HG03139 (cell line): ENCODE measurements at regions not wholly inside any gene's neighbourhood (a gene's known extent, or its start where the extent isn't known, plus 50 kb on each side); places are given as distances from the start of the nearest gene placed in this dataset.
"Not testable (repeated sequence)": the region's sequence is repeated elsewhere in the genome, so short reads cannot be mapped to it uniquely, and the experiment has no call there.

Experiments used
- ATAC-seq: cut with Tn5 transposase; IDR thresholded peaks from one replicate; pipeline ENCODE4 v1.9.1; 2021; ENCODE audit not compliant: unreplicated experiment

- no peak for ATAC-seq
These were observed 551.2 kb upstream of the ANKRD30A start for GRCh38 chr10:36574207-36574606.

- no peak for ATAC-seq
These were observed 552.2 kb upstream of the ANKRD30A start for GRCh38 chr10:36573246-36573645.

DNA sequence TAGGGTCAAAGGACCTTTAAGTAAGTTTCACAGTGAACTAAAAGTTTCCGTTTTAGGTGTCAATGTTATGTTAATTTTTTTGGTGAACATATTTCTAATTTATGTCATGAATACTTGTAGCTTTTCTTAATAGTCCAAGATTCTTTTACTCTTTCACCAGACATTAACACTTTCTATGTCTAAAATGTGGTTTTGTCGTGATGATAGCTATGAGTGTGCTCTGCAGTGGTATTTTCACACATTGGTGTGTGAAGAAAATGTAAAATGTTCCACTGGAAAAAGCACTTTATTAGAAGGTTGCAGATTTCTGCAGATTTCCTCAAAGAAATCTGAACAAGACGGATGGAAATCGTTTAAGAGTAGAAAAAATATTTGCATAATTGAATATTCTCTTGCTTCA is 561.0 kb upstream of the ANKRD30A start:
- ATAC-seq = no peak

- ATAC-seq = no peak
These were observed 565.7 kb upstream of the ANKRD30A start for GRCh38 chr10:36559412-36560400.

GRCh38 chr10:36556468-36556867 is 568.9 kb upstream of the ANKRD30A start:
- no peak for ATAC-seq

GRCh38 chr10:36555036-36555435 is 570.4 kb upstream of the ANKRD30A start:
- no peak for ATAC-seq

- no peak for ATAC-seq
These were observed 577.4 kb upstream of the ANKRD30A start for GRCh38 chr10:36547965-36548364.

GRCh38 chr10:36542493-36542892 is 582.9 kb upstream of the ANKRD30A start:
- no peak for ATAC-seq

DNA sequence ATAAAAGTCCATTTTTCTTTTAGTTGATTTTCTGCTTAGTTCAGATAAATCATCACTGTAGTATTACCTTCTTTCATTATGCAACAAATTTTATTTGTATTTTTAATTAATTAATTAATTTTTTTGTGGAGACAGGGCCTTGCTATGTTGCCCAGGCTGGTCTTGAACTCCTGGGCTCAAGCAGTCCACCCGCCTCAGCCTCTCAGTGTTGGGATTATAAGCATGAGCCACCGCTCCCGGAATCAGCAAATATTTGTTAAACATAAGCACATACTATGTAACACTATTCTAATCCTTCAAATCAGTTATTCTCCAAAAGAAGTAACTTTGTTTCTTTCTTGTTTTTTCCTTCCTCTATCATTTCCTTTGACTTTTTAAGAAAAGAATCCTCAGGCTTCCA is 584.8 kb upstream of the ANKRD30A start:
- no peak for ATAC-seq

GRCh38 chr10:36538953-36539586 is 586.3 kb upstream of the ANKRD30A start:
- no peak for ATAC-seq

DNA sequence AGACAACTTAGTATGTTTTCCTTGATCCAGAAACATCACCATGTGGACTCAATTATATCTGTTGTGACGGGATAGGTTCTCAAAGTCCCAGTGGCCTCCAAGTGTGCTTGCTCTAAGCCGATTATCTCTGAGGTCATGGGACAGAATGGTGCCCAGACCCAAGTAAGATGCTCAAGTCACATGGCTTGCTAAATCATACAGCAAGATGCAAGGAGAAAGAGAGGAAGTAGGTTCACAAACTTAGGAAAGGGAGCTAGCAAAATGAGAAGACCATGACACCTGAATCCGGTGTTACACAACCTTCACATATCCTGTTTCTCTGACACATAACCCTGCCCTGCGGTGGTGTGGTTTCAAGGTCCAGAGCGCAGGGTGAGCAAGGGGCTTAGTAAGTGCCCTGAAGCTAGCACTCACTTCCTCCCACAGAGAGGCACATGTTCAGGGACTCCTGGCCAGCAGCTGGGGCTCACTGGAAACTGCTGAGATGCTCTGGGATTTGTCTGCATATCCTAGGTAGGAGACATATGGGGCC is 590.9 kb upstream of the ANKRD30A start:
- ATAC-seq = peak; percentile 100

GRCh38 chr10:36533861-36534260 is 591.5 kb upstream of the ANKRD30A start:
- ATAC-seq = no peak

DNA sequence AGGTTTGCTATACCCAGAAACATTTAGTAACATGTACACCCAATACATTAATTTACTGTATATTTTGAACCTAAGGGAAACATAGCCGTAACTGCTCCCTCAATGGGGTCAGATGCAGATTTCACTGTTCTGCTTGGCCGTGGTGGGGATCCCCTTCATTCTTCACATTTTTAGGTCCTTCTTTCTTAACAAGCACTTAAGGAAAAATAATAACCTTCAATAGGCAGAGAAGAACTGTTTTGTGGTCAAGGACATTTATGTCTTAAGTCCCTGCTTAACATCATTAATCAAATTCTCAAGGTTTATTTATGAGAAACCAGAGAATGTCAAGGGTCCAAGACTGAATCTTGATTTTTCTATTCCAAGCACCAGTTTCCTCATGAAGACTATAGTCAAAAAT is 592.1 kb upstream of the ANKRD30A start:
- no peak for ATAC-seq

- no peak for ATAC-seq
These were observed 593.8 kb upstream of the ANKRD30A start for GRCh38 chr10:36531621-36532020.

DNA sequence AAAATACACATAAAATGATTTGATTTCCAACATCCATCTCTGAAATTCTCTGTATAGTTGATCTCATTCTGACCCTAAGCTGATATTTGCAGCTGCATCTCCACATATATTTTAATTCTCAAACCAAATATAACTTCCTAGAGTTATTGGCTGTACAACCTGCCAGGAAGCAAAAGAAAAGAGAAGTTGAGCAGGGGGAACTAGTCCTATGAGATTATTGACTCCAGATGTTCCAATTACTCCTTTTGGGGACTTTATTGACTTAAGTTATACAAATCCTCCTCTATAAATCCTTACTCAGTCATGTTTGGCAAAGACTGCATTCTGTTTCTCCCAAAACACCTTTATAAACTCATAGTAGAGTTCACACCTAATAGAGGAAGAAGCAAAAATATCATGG is 599.4 kb upstream of the ANKRD30A start:
- no peak for ATAC-seq

- ATAC-seq = not testable (repeated sequence)
These were observed 601.3 kb upstream of the ANKRD30A start for GRCh38 chr10:36524126-36524525.

GRCh38 chr10:36519909-36520308 is 605.5 kb upstream of the ANKRD30A start:
- ATAC-seq = no peak

DNA sequence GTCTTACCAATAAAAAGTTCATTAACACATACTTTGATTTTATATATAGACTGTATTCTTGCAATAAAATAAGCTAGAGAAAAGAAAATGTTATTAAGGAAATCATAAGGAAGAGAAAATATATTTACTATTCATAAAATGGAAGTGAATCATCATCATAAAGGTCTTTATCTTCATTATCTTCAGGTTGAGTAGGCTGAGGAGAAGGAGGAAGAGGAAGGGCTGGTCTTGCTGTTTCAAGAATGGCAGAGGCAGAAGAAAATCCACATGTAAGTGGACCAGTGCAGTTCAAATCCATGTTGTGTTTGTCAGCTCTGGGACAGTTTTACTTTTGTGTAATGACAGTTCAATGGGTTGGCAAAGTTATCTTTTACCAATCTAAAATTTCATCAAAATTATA is 609.1 kb upstream of the ANKRD30A start:
- ATAC-seq = no peak

- ATAC-seq = no peak
These were observed 610.1 kb upstream of the ANKRD30A start for GRCh38 chr10:36515319-36515718.

- ATAC-seq = no peak
These were observed 617.7 kb upstream of the ANKRD30A start for GRCh38 chr10:36507715-36508114.

DNA sequence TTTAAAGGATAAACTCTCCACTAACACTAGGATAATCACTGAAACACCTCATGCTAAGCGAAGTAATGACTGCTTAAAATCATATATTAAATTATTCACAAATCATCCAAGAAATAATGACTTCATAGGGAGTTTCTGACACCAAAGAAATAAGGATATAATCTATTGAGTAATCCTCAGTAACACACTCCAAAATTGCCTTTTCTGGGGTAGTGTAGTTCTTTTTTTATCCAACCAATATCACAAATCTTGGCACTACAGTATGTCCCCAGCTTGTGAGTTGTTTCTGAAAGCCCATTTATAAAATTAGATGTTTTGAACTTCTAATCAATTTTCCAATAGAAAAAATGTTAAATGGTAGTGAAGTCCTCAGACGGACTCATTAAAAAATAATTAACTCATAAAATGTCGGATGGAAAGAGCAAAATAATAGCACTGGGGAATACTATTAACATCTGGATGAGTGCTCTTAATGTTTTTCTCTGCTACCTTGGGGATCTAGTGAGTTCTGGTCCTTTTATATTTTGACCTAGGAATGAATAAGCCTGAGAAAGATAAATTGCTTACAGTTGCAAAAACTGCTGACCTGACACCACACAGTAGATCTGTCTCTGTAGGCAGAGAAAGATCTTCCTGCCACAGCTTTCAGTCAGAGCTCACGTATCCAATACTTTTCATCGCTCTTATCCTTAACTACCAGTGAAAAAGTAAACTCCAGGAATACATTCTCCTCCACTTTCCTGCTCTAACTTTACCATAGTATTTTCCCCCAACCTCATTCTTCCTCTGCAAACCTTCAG is 618.5 kb upstream of the ANKRD30A start:
- ATAC-seq = no peak
